IMR-90 (cell line): ENCODE measurements at regions not wholly inside any gene's neighbourhood (a gene's known extent, or its start where the extent isn't known, plus 50 kb on each side); places are given as distances from the start of the nearest gene placed in this dataset.

Experiments used
- ATAC-seq: fragments of 200-7000 bp; cut with Tn5 transposase; 2 replicates; pipeline ENCODE4 v1.9.1; 2020; ENCODE audit warnings: low read depth, mild to moderate bottlenecking, moderate library complexity
- BruUV-seq: library from RNA; stranded (reverse); fragments of 400-500 nt; replicated peaks from 2 replicates; lab custom pipeline; 2021; lab: Mats Ljungman, UMichigan
- CTCF ChIA-PET: fragments of 300-600 bp; formaldehyde crosslinking; extraction: SDS; loops from one replicate; lab custom pipeline; 2021; ENCODE audit warnings: antibody characterized with exemption; lab: Yijun Ruan, JAX
- POLR2A ChIA-PET: fragments of 300-600 bp; sonication (Branson Sonifier 250); formaldehyde crosslinking; loops from one replicate; lab custom pipeline; 2022; ENCODE audit warnings: antibody characterized with exemption; ENCODE audit not compliant: unreplicated experiment; lab: Charles Lee
- DNase-seq: peaks from one replicate; pipeline ENCODE4 v3.0.0; 2013
- H2AFZ ChIP-seq: replicated peaks from 2 replicates; pipeline ENCODE3; 2013; ENCODE audit warnings: low read length, mild to moderate bottlenecking; ENCODE audit not compliant: poor library complexity
- H2AK5ac ChIP-seq: 2 replicates; pipeline ENCODE4 v1.6.1; 2013; ENCODE audit warnings: low read depth, low read length, inconsistent platforms
- H2AK9ac ChIP-seq: replicated peaks from 2 replicates; pipeline ENCODE3; 2013; ENCODE audit warnings: mild to moderate bottlenecking, low read depth, low read length, moderate library complexity; ENCODE audit not compliant: poor library complexity
- H2BK120ac ChIP-seq: 2 replicates; pipeline ENCODE4 v1.6.1; 2013; ENCODE audit warnings: low read depth, low read length, inconsistent platforms
- H2BK15ac ChIP-seq: 3 replicates; pipeline ENCODE4 v1.6.1; 2013; ENCODE audit warnings: low read depth, low read length, inconsistent platforms
- H2BK20ac ChIP-seq: 2 replicates; pipeline ENCODE4 v1.6.1; 2013; ENCODE audit warnings: low read depth, mild to moderate bottlenecking, inconsistent platforms, low read length, moderate library complexity
- H2BK5ac ChIP-seq: 2 replicates; pipeline ENCODE4 v1.6.1; 2013; ENCODE audit warnings: mild to moderate bottlenecking, low read depth, low read length, inconsistent platforms; ENCODE audit not compliant: poor library complexity, severe bottlenecking
- H3K14ac ChIP-seq: replicated peaks from 2 replicates; pipeline ENCODE4 v1.6.1; 2013; ENCODE audit warnings: low read depth, low read length, inconsistent platforms
- H3K18ac ChIP-seq: 2 replicates; pipeline ENCODE4 v1.6.1; 2013; ENCODE audit warnings: low read depth, low read length, control low read depth
- H3K23ac ChIP-seq: 2 replicates; pipeline ENCODE4 v1.6.1; 2013; ENCODE audit warnings: low read depth, low read length, inconsistent platforms
- H3K27ac ChIP-seq: 2 replicates; pipeline ENCODE4 v1.5.1; 2013; ENCODE audit warnings: mild to moderate bottlenecking, control low read depth, low read length; ENCODE audit not compliant: insufficient read depth
- H3K27me3 ChIP-seq: 2 replicates; pipeline ENCODE4 v1.6.1; 2013; ENCODE audit warnings: low read length; ENCODE audit not compliant: control insufficient read depth, insufficient read depth
- H3K36me3 ChIP-seq: 2 replicates; pipeline ENCODE4 v1.6.1; 2013; ENCODE audit warnings: low read length, mixed read lengths; ENCODE audit not compliant: control insufficient read depth, insufficient read depth
- H3K4ac ChIP-seq: 2 replicates; pipeline ENCODE4 v1.6.1; 2013; ENCODE audit warnings: low read depth, low read length, inconsistent platforms
- H3K4me1 ChIP-seq: 2 replicates; pipeline ENCODE4 v1.6.1; 2013; ENCODE audit warnings: low read length, mixed read lengths; ENCODE audit not compliant: control insufficient read depth, insufficient read depth
- H3K4me2 ChIP-seq: 2 replicates; pipeline ENCODE4 v1.6.1; 2013; ENCODE audit warnings: low read depth, mild to moderate bottlenecking, control low read depth, low read length, moderate library complexity
- H3K4me3 ChIP-seq: 2 replicates; pipeline ENCODE4 v1.5.1; 2013; ENCODE audit warnings: low read depth, mild to moderate bottlenecking, control low read depth, low read length, moderate library complexity; ENCODE audit not compliant: insufficient read depth
- H3K56ac ChIP-seq: 2 replicates; pipeline ENCODE4 v1.6.1; 2013; ENCODE audit warnings: low read length, inconsistent platforms; ENCODE audit not compliant: insufficient read depth; ENCODE audit errors: extremely low read depth
- H3K79me1 ChIP-seq, 2 experiments: 2 replicates each; pipeline ENCODE4 v1.6.1; 2013; ENCODE audit warnings: low read length in 2 of 2, inconsistent platforms in 1 of 2, low read depth in 1 of 2
- H3K9ac ChIP-seq: 2 replicates; pipeline ENCODE4 v1.6.1; 2013; ENCODE audit warnings: low read depth, low read length, control low read depth
- H3K9me1 ChIP-seq: 2 replicates; pipeline ENCODE4 v1.6.1; 2013; ENCODE audit warnings: low read length, inconsistent platforms; ENCODE audit not compliant: insufficient read depth
- H3K9me3 ChIP-seq: 2 replicates; pipeline ENCODE4 v1.6.1; 2013; ENCODE audit warnings: low read length; ENCODE audit not compliant: control insufficient read depth, insufficient read depth
- H4K20me1 ChIP-seq: 2 replicates; pipeline ENCODE4 v1.6.1; 2013; ENCODE audit warnings: low read length, inconsistent platforms; ENCODE audit not compliant: insufficient read depth
- H4K5ac ChIP-seq: 2 replicates; pipeline ENCODE4 v1.6.1; 2013; ENCODE audit warnings: mild to moderate bottlenecking, low read depth, low read length, control low read depth
- H4K8ac ChIP-seq, 2 experiments: 2 replicates each; pipeline ENCODE4 v1.6.1; 2013; ENCODE audit warnings: low read depth in 2 of 2, low read length in 2 of 2, control low read depth in 1 of 2, inconsistent platforms in 1 of 2
- H4K91ac ChIP-seq: 2 replicates; pipeline ENCODE4 v1.6.1; 2013; ENCODE audit warnings: low read depth, low read length, inconsistent platforms; ENCODE audit not compliant: insufficient read depth
- BHLHE40 ChIP-seq: fragments of 150-350 bp; IDR thresholded peaks from 2 replicates; pipeline ENCODE4 v1.6.1; 2016; ENCODE audit warnings: mild to moderate bottlenecking, low read depth, low read length
- CEBPB ChIP-seq: IDR thresholded peaks from 2 replicates; pipeline ENCODE4 v1.6.1; 2012; ENCODE audit warnings: low read depth, low read length, improper control_type of control experiment
- CHD1 ChIP-seq: IDR thresholded peaks from 2 replicates; pipeline ENCODE4 v1.6.1; 2012; ENCODE audit warnings: low read depth, low read length, improper control_type of control experiment
- FOS ChIP-seq: fragments of 150-350 bp; IDR thresholded peaks from 2 replicates; pipeline ENCODE4 v1.6.1; 2016; ENCODE audit warnings: low read depth, low read length
- NFE2L2 ChIP-seq: fragments of 150-350 bp; IDR thresholded peaks from 2 replicates; pipeline ENCODE4 v1.6.1; 2016; ENCODE audit warnings: low read depth, mild to moderate bottlenecking, low read length
- POLR2A ChIP-seq: IDR thresholded peaks from 2 replicates; pipeline ENCODE4 v1.6.1; 2012; ENCODE audit warnings: mild to moderate bottlenecking, low read depth, low read length
- RCOR1 ChIP-seq: IDR thresholded peaks from 2 replicates; pipeline ENCODE4 v1.6.1; 2012; ENCODE audit warnings: mild to moderate bottlenecking, low read length, improper control_type of control experiment; ENCODE audit not compliant: insufficient replicate concordance
- RFX5 ChIP-seq: IDR thresholded peaks from 2 replicates; pipeline ENCODE4 v1.8.0; 2012; ENCODE audit warnings: low read depth, mild to moderate bottlenecking, low read length, moderate library complexity
- USF2 ChIP-seq: fragments of 150-350 bp; IDR thresholded peaks from 2 replicates; pipeline ENCODE4 v1.6.1; 2017; ENCODE audit warnings: mild to moderate bottlenecking, antibody characterized with exemption, low read length, low read depth
- dilution Hi-C: fragments of 300-500 bp; cut with HindIII; formaldehyde crosslinking; loops from one replicate; pipeline ENCODE4 v1.14.3; 2018; ENCODE audit warnings: low sequenced_read_pairs; ENCODE audit not compliant: unreplicated experiment
- in situ Hi-C: fragments of 300-500 bp; cut with MboI; formaldehyde crosslinking; loops from 3 replicates; pipeline ENCODE4 v1.14.3; 2019; ENCODE audit warnings: low sequenced_read_pairs, inconsistent platforms, mixed read lengths
- intact Hi-C: fragments of 100-400 bp; cut with micrococcal nuclease; formaldehyde crosslinking; loops from 2 replicates; pipeline ENCODE4 v1.10.0; 2022

DNA sequence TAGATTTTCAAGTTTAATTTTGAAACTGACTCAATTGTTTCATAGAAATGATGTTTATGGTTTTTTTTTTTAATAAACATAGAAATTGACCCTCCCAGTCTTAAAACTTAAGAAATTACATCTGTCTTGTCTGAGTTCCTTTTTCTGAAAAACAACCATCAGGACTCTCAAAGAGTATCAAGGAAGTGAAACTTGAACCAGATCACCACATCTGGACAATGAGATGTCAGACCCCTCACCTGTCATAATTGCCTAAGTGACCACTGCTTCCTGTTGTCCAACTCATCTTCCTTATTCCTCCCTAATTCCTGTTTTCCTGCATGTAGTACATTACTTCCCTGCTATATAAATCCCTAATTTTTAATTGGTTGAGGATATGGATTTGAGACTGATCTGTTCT, 441.5 kb upstream of the ARHGEF26 start:
- Histone ChIP-seq H3K4me2 (no peak overlapping the region), H4K5ac (no peak overlapping the region), H2BK120ac (no peak overlapping the region), H2AK5ac (no peak overlapping the region), H3K9ac (no peak overlapping the region), H4K91ac (no peak overlapping the region), H3K36me3 (no peaks in the 10 kb centered on the region), H3K18ac (no peak overlapping the region), H3K27ac (no peak overlapping the region), H3K23ac (no peak overlapping the region), H3K79me1 (no peaks in the 10 kb centered on the region), H3K4me3 (no peak overlapping the region), H2BK20ac (no peak overlapping the region), H3K14ac (no peak overlapping the region), H3K27me3 (no peaks in the 10 kb centered on the region), H2BK15ac (no peak overlapping the region), H2BK5ac (no peak overlapping the region), H3K4ac (no peak overlapping the region), H3K56ac (no peak overlapping the region), H3K9me1 (no peaks in the 10 kb centered on the region), H4K8ac (no peak overlapping the region), H2AFZ (no peak overlapping the region), H2AK9ac (no peak overlapping the region), H4K20me1 (no peaks in the 10 kb centered on the region), H3K4me1 (no peaks in the 10 kb centered on the region), H3K9me3 (no peaks in the 10 kb centered on the region)
- ATAC-seq (no peak), DNase-seq (no peak)
- in situ Hi-C loops (no loop called here), dilution Hi-C loops (no loop called here), intact Hi-C loops (no loop called here)
- BruUV-seq = no TSS peak
- TF ChIP-seq RFX5 (no peak), RCOR1 (no peak), FOS (no peak), NFE2L2 (no peak), CEBPB (no peak), POLR2A (no peak), USF2 (no peak), BHLHE40 (no peak), CHD1 (no peak)
- CTCF ChIA-PET = interaction anchor here (0.6 to 0.7 kb wide), 2 partner anchors 20 to 70 kb away, joined by 9 read pairs; no protein-coding TSS in a partner anchor
- POLR2A ChIA-PET = no interaction called here
